GM19324 (cell line): ENCODE measurements at regions not wholly inside any gene's neighbourhood (a gene's known extent, or its start where the extent isn't known, plus 50 kb on each side); places are given as distances from the start of the nearest gene placed in this dataset.

Source experiments
- ATAC-seq: cut with Tn5 transposase; IDR thresholded peaks from one replicate; pipeline ENCODE4 v1.9.1; 2021; ENCODE audit warnings: mild to moderate bottlenecking, moderate library complexity; ENCODE audit not compliant: unreplicated experiment, low FRiP score

DNA sequence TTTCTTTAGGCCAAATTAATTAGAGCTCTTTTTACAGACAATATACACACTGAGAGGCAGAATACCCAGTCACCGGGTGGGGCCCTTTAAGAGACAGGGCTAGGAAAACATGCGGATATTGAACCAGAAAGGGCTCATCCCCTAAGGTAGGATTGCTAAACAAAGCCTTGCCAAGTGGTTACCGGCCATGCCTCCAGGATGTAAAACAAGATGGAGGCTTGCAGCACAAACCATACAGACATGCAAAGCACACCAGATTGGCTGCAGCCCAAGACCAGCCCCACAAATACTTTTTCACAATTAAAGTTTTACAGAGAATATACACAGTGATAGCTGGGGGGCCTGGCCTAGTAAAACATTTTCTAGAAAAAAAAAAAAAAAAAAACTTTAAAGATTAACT, 210.0 kb downstream of the KLHL4 start:
- no peak for ATAC-seq

DNA sequence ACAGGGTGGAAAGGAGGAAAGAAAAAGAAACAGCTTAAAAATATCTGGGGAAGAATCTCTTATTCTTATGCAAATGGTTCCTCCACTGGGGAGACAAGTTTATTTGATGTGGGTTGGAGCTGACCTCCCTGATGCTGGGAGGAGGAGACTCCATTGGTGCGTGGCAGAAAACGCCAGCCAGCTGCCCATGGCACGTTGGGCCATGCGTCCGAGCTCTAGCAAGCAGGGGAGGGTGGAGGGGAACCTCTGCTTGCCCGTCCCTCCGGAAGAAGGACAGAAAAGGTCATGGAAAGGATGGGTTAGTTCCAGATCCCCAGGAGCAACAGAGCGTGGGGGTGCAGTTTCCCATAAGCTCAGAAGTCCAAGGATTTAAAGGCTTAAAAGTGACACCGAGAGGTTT, 210.4 kb downstream of the KLHL4 start:
- no peak for ATAC-seq

DNA sequence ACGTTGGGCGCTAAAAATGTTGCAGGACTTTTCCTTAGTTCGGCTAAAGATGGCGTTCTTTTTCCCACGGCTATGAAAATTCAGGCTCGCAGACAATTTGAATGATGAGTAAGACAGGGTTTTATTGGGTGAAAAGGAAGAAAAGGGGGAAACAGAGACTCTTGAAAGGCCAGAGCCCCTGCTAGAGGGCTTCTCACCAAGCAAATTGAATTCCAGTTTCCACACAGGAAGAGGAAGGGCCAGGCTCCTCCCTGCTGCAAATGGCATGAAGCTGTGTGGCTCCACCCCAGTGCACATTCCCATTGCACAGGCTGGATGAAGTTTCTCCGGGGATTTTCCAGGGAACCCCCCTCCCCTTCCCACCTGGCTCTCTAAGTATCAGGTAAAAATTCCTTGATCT, 210.9 kb downstream of the KLHL4 start:
- no peak for ATAC-seq

DNA sequence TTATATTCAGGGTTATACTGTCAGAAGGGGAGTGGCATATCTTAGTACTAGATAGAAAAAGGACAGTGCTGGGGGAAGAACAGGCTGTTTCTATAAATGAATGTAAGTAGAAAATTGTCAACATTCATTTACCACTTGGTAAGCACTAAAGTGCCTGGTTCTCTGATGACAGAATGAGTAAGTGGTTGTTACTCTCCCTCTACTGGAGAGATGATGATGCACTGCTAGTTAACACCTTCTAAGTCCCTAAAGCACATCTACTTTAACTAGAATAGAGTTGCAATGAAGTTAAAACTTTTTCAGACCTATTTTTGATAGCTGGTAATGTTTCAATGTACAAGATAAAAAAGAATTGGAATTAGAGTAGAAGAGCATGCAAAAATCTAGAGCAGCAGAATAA, 214.5 kb downstream of the KLHL4 start:
- ATAC-seq = no peak

DNA sequence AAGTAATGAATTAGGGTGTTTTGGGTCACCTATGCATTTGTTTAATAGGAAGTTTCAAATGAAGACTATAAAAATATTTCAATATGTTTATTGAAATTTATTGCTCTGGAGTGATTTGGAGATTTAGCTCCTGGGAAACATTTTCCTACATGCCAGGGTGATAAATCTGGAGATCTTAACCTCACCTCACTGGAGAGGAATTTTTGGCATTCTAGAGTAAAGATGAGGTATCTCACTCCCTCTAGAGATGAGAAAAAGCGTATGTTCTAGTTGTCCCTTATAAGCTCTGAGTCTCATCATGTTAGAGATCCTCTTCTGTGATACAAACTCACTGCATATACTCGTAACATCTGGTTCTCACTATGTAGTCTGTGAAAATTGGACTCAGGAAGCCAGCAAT, 219.0 kb downstream of the KLHL4 start:
- ATAC-seq = no peak

DNA sequence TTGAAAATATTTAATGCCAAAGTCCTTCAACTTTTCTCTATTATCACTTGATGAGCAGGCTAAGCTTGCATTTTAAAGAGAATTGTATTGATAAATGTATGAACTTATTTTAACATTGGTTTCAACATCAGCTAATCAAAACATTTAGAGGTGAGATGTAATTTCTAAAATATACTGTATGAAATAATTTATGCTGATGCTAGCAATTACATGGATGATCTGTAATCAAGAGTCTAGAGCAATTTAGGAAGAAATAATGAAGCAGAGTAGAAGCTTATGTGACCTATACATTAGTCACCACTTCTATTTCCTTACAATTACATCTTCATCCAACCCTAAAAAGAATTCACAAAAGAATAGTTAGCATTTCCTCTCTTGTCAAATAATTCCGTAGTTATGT, 226.8 kb downstream of the KLHL4 start:
- no peak for ATAC-seq

DNA sequence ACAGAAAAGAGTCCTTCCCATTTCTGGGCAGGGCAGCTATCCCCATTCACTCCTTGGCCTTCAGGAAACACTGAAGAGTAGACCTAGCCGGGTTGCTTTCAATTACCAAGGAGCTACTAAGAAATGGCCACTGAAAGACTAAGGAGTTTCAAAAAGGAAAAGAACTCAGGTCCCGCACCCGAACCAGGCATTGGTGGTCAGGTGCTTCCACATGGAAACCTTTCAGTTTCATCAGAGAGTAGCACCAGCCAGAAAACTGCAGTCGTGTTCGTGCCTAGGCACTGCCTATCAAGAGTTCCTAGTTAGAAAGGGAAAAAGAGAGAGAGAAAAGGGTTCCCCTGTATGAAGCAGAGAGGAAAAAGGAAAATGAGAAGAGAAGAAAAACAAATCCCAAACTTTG, 237.9 kb downstream of the KLHL4 start:
- no peak for ATAC-seq

DNA sequence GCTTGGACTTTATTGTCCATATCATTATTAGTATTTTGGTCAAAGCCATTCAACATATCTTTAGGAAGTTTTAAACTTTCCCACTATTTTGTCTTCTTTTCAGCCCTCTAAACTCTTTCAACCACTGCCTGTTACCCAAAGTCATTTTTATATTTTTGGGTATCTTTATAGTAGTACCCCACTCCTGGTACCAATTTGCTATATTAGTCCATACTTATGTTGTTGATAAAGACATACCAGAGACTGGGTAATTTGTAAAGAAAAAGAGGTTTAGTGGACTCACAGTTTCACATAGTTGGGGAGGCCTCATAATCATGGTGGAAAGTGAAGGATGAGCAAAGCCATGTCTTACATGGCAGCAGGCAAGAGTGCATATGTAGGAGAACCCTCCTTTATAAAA, 271.4 kb downstream of the KLHL4 start:
- no peak for ATAC-seq

DNA sequence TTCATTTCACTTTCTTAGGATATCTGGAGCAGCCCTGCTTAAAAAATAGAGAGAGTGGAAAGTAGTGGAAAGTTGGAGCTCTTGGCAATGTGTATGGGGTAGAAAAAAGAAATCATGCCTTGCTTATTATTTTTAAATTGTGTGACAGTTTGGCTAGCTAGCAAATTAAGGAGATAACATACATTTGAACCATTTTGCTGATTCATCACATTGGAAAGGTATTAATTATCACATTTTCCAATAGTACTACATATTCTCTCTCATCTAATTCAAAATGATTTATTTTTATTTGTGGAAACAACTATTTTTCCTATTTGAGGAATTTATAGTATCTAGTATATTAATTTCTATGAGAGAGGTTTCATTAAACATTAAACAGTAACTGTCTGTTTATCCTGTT, 280.4 kb downstream of the KLHL4 start:
- ATAC-seq = no peak

DNA sequence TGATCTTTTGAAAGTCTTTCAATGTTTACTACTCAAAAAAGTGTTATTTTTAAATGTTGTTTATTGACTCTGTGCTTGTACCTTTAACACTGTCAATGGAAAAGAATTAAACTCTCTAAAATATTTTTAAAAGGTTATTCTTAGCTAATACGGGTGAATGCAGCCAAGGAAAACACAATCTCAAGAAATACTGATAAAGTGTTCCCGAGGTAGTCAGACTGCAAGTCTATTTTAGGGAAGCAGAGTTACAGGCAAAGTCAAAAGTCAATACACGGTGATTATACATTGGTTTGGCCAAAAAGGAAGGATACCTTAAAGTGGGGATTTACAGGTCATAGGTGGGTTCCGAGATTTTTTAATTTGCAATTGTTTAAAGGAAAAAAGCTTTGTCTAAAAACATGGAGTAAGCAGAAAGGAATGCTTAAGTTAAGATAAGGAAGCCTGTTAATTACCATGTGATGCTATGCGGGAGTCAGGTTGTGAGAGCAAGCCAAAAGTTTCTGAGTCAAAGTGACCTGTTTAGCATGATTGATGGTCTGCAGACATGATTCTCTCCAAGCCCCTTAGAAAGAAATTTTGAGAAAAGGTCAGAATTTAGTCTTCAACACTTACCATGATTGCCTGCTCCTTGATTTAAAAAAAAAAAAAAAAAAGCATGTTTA, 288.4 kb downstream of the KLHL4 start:
- ATAC-seq = no peak

DNA sequence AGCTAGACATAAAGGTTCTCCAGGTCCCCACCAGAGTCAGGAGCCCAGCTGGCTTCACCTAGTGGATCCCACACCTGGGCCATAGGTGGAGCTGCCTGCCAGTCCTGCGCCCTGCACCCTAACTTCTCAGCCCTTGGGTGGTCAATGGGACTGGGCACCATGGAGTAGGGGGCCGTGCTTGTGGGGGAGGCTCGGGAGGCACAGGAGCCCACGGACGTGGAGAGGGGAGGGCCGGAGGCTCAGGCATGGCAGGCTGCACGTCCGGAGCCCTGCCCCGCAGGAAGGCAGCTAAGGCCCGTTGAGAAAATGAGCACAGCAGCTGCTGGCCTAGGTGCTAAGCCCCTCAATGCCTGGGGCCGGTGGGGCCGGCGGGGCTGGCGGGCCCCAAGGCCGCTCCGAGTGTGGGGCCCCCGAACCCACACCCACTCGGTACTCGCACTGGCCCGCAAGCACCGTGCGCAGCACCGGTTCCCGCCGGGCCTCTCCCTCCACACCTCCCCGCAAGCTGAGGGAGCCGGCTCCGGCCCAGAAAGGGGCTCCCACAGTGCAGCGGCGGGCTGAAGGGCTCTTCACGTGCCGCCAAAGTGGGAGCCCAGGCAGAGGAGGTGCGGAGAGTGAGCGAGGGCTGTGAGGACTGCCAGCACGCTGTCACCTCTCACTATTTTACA, 291.1 kb downstream of the KLHL4 start:
- no peak for ATAC-seq

DNA sequence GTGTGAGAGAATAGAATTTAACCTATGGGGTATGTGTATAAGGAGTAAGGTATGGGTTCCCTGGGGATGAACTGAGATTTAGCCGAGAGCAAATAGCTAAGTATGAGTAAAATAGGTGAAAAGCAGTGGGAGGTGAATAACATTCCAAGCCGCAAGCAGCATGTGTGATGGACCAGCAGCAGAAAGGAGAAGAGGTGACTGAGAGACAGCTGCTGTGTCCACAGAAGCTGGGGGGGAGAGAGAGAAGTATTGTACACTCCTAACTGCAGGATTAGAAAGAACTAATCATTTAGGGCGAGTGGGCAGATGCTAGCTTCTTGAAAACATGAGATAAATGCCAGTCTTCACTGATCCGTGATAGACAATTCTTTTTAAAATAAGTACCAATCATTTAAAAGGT, 296.0 kb downstream of the KLHL4 start:
- no peak for ATAC-seq

DNA sequence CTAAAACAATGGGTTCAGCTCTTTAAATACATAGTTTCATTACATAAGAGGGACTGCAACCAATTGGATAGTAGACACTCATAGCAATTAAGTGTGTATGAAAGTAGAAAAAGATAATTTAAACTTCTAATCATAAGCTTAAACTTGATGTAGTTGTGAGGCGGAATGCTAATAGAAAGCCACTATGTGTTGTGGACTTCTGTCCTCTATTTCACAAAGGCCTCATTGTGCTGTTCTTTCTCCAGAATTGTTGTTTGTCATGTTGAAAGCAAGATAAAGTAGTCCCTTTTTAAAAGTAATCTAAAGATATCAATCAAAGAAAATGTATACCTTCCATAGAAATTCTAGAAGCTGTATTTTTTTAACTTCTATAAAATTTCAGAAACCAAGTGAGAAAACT, 329.4 kb downstream of the KLHL4 start:
- no peak for ATAC-seq

DNA sequence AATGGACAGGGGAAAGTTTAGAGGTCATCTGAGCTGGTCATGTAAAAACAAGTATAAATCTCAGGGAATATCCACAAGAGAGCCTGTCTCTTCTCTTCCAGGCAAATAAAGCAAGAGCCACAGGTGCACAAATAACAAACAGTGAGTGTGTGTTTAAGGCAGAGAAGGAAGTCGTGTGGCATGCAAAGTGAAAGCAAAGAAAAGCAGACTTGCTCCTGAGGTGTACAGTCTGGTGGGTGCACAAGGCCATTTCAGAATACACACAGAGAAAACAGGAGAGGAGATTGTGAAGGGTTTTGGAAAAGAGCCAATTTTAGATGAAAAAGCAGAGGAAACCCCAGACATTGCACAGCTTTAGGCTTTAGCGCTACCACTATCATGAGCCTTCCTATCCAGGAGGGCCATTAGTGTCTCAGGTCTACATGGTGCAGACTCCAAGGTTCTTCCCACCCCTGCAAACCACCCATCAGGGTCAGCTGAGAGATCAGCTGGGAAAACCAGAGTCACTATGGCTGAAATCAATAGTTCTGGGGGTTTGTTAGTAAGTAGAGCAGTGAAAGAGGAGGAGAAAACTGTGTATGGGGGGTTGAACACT, 355.8 kb downstream of the KLHL4 start:
- peak; percentile 67 for ATAC-seq

DNA sequence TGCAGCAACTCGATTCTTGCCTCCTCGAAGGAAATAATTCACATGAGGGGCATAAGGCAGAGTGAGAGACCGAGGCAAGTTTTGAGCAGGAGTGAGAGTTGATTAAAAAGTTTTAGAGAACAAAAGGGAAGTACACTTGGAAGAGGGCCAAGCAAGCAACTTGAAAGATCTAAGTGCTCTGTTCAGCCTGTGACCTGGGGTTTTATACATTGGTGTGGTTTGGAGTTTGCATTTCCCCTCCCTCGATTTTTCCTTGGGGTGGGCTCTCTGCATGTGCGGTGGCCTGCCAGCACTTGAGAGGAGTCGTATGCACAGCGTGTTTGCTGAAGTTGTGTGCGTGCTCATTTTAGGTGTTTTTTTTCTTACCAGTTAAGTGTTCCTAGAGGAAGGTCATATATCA, 356.4 kb downstream of the KLHL4 start:
- peak; percentile 30 for ATAC-seq

DNA sequence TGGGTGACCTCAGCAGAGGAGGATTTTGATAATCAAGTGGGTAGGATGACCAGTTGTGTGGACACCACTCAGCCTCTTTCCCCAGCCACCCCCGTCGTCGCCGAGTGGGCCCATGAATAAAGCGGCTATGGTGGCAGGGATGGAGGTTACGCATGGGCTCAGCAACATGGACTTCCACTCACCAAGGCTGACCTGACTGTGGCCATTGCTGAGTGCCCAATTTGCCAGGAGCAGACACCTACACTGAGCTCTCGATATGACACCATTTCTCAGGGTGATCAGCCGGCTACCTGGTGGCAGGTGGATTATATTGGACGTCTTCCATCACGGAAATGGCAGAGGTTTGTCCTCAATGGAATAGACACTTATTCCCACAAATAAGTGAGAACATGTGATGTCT, 361.3 kb downstream of the KLHL4 start:
- ATAC-seq = no peak

DNA sequence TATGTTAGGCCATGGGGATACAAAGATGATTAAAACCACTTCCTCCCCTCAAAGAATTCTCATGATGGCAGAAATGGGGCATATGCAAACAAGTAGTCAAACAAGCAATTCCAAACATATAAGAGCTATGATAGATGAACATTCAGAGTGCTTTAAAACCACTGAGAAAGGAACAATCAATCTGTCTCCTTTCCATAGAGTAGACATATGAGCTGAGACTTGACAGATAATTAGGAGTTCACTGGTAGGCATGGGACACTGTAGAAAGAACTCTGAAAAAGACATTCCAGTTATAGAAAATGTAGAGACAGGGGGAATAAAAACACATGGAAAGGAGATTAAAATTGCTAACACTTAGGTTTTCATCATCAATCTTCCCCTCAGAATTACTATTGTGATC, 372.8 kb downstream of the KLHL4 start:
- no peak for ATAC-seq

DNA sequence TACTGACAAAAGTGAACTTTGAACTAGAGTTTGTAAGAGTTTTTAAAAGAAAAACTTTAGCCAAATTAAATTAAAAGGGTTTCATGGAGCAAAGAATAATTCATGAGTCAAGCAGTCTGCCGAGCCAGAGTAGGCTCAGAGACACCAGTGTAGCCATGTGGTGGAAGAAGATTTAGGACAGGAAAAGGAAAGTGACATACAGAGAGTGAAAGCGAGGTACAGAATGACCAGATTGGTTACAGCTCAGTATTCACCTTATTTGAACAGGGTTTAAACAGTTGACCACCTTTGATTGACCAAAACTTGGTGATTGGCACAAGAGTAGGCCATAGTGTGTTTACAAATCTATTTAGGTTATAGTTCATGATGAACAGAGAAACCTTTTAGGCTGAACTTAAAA, 377.8 kb downstream of the KLHL4 start:
- no peak for ATAC-seq

DNA sequence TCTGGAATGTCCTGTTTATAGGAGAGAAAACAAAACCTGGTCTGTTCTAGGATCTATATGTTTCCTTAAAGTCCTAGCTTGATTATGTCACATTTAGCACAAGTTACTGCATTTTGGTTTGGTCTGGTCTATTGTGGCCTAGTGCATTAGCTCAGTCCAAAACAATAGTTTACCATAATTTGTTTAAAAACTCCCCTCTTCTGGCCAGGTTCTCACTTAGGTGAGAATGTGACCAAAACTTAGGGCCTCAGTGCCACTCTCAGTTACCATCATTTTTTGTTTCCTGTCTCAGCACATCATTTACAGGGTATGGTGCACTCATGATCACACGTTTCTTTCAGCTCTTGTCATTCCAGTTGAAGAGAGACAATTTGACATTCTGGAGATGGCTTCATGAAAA, 378.5 kb downstream of the KLHL4 start:
- no peak for ATAC-seq

DNA sequence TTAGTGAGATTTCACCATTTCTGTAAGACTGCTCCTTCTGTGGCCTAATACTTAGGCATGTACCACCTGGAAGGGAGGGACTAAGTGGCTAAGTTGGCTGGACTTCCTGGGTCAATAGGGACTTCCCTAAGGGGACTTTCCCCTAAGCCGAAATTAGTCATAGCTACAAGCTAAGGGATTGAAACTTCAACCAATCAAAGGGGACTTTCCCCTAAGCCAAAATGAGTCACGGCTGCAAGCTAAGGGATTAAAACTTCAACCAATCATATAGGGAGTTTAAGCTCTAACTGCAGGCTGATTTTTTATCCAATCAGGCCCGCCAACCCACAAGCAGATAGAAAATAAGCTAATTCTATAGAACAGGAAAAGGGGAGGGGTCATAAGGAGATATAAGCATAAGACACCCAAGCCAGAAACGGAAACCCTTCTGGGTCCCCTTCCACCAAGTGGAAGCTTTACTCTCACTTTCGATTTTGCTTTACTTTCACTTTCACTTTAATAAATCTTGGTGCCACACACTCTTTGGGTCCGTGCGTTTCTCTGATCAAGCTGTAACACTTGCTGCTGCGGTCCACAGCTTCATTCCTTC, 382.8 kb downstream of the KLHL4 start:
- ATAC-seq = peak; percentile 65

DNA sequence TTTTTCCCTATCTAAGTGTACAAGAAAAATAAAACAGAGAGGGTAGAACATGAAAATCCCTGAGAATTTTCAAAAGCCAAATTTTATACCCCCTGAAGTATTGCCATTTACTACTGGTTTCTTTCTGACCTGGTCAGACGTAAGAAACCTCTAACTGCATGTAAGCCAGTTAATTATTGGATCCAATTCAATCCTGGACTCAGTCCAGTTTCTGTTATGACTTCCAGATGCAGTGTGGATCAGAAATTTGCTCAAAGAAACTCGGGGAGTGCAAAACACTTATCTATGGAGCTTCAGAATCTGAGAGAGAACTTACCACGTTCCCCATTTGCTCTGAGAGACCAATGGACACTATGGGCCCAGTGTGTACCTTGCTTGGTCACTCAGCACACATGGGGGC, 383.5 kb downstream of the KLHL4 start:
- no peak for ATAC-seq

DNA sequence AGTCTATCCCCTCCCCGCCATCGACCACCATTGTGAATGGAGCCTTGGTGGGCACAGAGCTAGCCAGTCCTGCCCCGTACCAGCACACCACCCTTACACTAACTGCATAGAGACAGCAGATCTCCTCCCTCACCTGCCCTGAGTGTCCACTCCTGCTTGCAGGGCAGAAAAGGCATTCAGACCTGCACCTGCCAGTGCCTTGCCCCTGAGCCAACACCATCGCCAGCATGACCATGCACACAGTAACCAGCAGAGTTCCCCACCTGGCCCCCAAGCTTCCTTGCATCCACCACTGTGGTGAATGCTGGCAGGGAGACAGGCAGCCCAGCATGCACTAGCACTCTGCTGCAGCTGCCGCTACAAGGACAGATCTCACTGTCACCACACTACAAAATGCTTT, 397.1 kb downstream of the KLHL4 start:
- no peak for ATAC-seq
